ENCODE measurements at regions not wholly inside any gene's neighbourhood (a gene's known extent, or its start where the extent isn't known, plus 50 kb on each side); places are given as distances from the start of the nearest gene placed in this dataset.

- Histone ChIP-seq H3K4me3 (ENCODE audit: low read depth, low read length) (no peak overlapping the region), H3K27me3 (replicated peaks) (no peaks in the 10 kb centered on the region), H3K36me3 (replicated peaks) (no peaks in the 10 kb centered on the region), H3K27ac (no peak overlapping the region)
- TF ChIP-seq CTCF (IDR thresholded peaks at IDR 0.05; ENCODE audit: low read depth, low read length, missing control alignments), result no peak
- no peak for DNase-seq
- in situ Hi-C loops (cut with HindIII; ENCODE audit: low pct_ligation_motif_present, low sequenced_read_pairs), result no loop called here
Observed at GRCh38 chr6:6818078-6818639, 229.6 kb downstream of the LY86 start.

- no peak for TF ChIP-seq CTCF (IDR thresholded peaks at IDR 0.05; ENCODE audit: low read depth, low read length, missing control alignments)
- Histone ChIP-seq H3K27ac (no peak overlapping the region), H3K36me3 (replicated peaks) (no peaks in the 10 kb centered on the region), H3K27me3 (replicated peaks) (no peaks in the 10 kb centered on the region), H3K4me3 (ENCODE audit: low read depth, low read length) (no peak overlapping the region)
- no peak for DNase-seq
- in situ Hi-C loops (cut with HindIII; ENCODE audit: low pct_ligation_motif_present, low sequenced_read_pairs), result no loop called here
Observed at GRCh38 chr6:6820641-6821238, 232.2 kb downstream of the LY86 start.

- H3K27ac ChIP-seq, result no peak overlapping the region
- H3K4me3 ChIP-seq (ENCODE audit: low read depth, low read length), result no peak overlapping the region
- in situ Hi-C loops (cut with HindIII; ENCODE audit: low pct_ligation_motif_present, low sequenced_read_pairs), result no loop called here
- no peak for DNase-seq
- no peaks in the 10 kb centered on the region for H3K36me3 ChIP-seq (replicated peaks)
- no peaks in the 10 kb centered on the region for H3K27me3 ChIP-seq (replicated peaks)
- no peak for TF ChIP-seq CTCF (IDR thresholded peaks at IDR 0.05; ENCODE audit: low read depth, low read length, missing control alignments)
Observed at GRCh38 chr6:6821639-6822261, 233.2 kb downstream of the LY86 start.

- Histone ChIP-seq H3K27me3 (replicated peaks) (no peaks in the 10 kb centered on the region), H3K36me3 (replicated peaks) (no peaks in the 10 kb centered on the region), H3K4me3 (ENCODE audit: low read depth, low read length) (no peak overlapping the region), H3K27ac (no peak overlapping the region)
- in situ Hi-C loops (cut with HindIII; ENCODE audit: low pct_ligation_motif_present, low sequenced_read_pairs), result no loop called here
- no peak for DNase-seq
- TF ChIP-seq CTCF (IDR thresholded peaks at IDR 0.05; ENCODE audit: low read depth, low read length, missing control alignments), result no peak
Observed at GRCh38 chr6:6823030-6823429, 234.5 kb downstream of the LY86 start.

GRCh38 chr6:6823568-6824224 is 235.2 kb downstream of the LY86 start:
- no peaks in the 10 kb centered on the region for H3K27me3 ChIP-seq (replicated peaks)
- no peak for TF ChIP-seq CTCF (IDR thresholded peaks at IDR 0.05; ENCODE audit: low read depth, low read length, missing control alignments)
- DNase-seq, result no peak
- in situ Hi-C loops (cut with HindIII; ENCODE audit: low pct_ligation_motif_present, low sequenced_read_pairs), result no loop called here
- H3K36me3 ChIP-seq (replicated peaks), result no peaks in the 10 kb centered on the region
- no peak overlapping the region for H3K27ac ChIP-seq
- no peak overlapping the region for H3K4me3 ChIP-seq (ENCODE audit: low read depth, low read length)

Measured in brain microvascular endothelial cell (primary cell).